ENCODE measurements at regions not wholly inside any gene's neighbourhood (a gene's known extent, or its start where the extent isn't known, plus 50 kb on each side); places are given as distances from the start of the nearest gene placed in this dataset.

- DNase-seq, result no peak
Observed at GRCh38 chr21:16777041-16777720, 735.7 kb upstream of the CXADR start.

GRCh38 chr21:16788584-16788983, 724.3 kb upstream of the CXADR start:
- DNase-seq, result no peak

GRCh38 chr21:16789636-16790035, 723.2 kb upstream of the CXADR start:
- DNase-seq, result no peak

GRCh38 chr21:16792101-16792500, 720.7 kb upstream of the CXADR start:
- no peak for DNase-seq

- DNase-seq, result no peak
Observed at GRCh38 chr21:16794950-16795349, 717.9 kb upstream of the CXADR start.

GRCh38 chr21:16796776-16797175, 716.1 kb upstream of the CXADR start:
- no peak for DNase-seq

GRCh38 chr21:16797540-16797939, 715.3 kb upstream of the CXADR start:
- DNase-seq, result no peak

GRCh38 chr21:16797966-16798365, 714.9 kb upstream of the CXADR start:
- no peak for DNase-seq

- DNase-seq, result no peak
Observed at GRCh38 chr21:16800536-16801275, 712.1 kb upstream of the CXADR start.

- no peak for DNase-seq
Observed at GRCh38 chr21:16811011-16811410, 701.8 kb upstream of the CXADR start.

- no peak for DNase-seq
Observed at GRCh38 chr21:16811970-16812369, 700.9 kb upstream of the CXADR start.

- DNase-seq, result no peak
Observed at GRCh38 chr21:16815243-16815642, 697.6 kb upstream of the CXADR start.

- DNase-seq, result no peak
Observed at GRCh38 chr21:16821588-16821987, 691.3 kb upstream of the CXADR start.

GRCh38 chr21:16829532-16829931, 683.3 kb upstream of the CXADR start:
- DNase-seq, result no peak

GRCh38 chr21:16832791-16833190, 680.1 kb upstream of the CXADR start:
- DNase-seq, result no peak

- DNase-seq, result no peak
Observed at GRCh38 chr21:16834791-16835190, 678.1 kb upstream of the CXADR start.

- DNase-seq, result no peak
Observed at GRCh38 chr21:16837321-16837720, 675.5 kb upstream of the CXADR start.

GRCh38 chr21:16837721-16838120, 675.1 kb upstream of the CXADR start:
- DNase-seq, result no peak

GRCh38 chr21:16838331-16838730, 674.5 kb upstream of the CXADR start:
- no peak for DNase-seq

- no peak for DNase-seq
Observed at GRCh38 chr21:16840538-16840937, 672.3 kb upstream of the CXADR start.

GRCh38 chr21:16841975-16842695, 670.7 kb upstream of the CXADR start:
- no peak for DNase-seq

GRCh38 chr21:16842696-16843035, 670.2 kb upstream of the CXADR start:
- no peak for DNase-seq

- DNase-seq, result no peak
Observed at GRCh38 chr21:16847211-16847610, 665.6 kb upstream of the CXADR start.

- DNase-seq, result no peak
Observed at GRCh38 chr21:16851054-16851453, 661.8 kb upstream of the CXADR start.

Measured in T-helper 2 cell (primary cell).